Endodermal cell (in vitro differentiated cells): ENCODE measurements at regions not wholly inside any gene's neighbourhood (a gene's known extent, or its start where the extent isn't known, plus 50 kb on each side); places are given as distances from the start of the nearest gene placed in this dataset.

Experiments
- DNase-seq: peaks from one replicate; pipeline ENCODE4 v3.0.0-alpha.2; 2017
- H3K27ac ChIP-seq: 2 replicates; pipeline ENCODE4 v1.5.1; 2013; ENCODE audit warnings: mild to moderate bottlenecking, low read depth, low read length, moderate library complexity
- H3K27me3 ChIP-seq: 2 replicates; pipeline ENCODE4 v1.6.1; 2013; ENCODE audit warnings: mild to moderate bottlenecking, low read length, moderate library complexity; ENCODE audit not compliant: insufficient read depth, control insufficient read depth, poor library complexity, severe bottlenecking
- H3K36me3 ChIP-seq: 2 replicates; pipeline ENCODE4 v1.7.0; 2013; ENCODE audit warnings: mild to moderate bottlenecking, low read length, moderate library complexity; ENCODE audit not compliant: control insufficient read depth, insufficient read depth
- H3K4me1 ChIP-seq: one replicate; pipeline ENCODE4 v1.7.0; 2013; ENCODE audit warnings: low read length; ENCODE audit not compliant: control insufficient read depth, insufficient read depth
- H3K4me3 ChIP-seq: 2 replicates; pipeline ENCODE4 v1.5.1; 2013; ENCODE audit warnings: mild to moderate bottlenecking, low read length, moderate library complexity
- H3K9ac ChIP-seq: 2 replicates; pipeline ENCODE4 v1.6.1; 2013; ENCODE audit warnings: mild to moderate bottlenecking, low read length, moderate library complexity; ENCODE audit not compliant: poor library complexity, severe bottlenecking; ENCODE audit errors: extremely low read depth
- H3K9me3 ChIP-seq: 2 replicates; pipeline ENCODE4 v1.6.1; 2013; ENCODE audit warnings: mild to moderate bottlenecking, low read length, moderate library complexity; ENCODE audit not compliant: control insufficient read depth
- H3K27ac Mint-ChIP-seq: 2 replicates; pipeline ENCODE4 v1.8.0; 2020; ENCODE audit warnings: mixed read lengths
- H3K27me3 Mint-ChIP-seq: 2 replicates; pipeline ENCODE4 v1.8.0; 2021; ENCODE audit warnings: mild to moderate bottlenecking, mixed read lengths; ENCODE audit not compliant: insufficient read depth
- H3K36me3 Mint-ChIP-seq: 2 replicates; pipeline ENCODE4 v1.8.0; 2020; ENCODE audit warnings: low read depth, mixed read lengths
- H3K4me1 Mint-ChIP-seq: 2 replicates; pipeline ENCODE4 v1.8.0; 2020; ENCODE audit warnings: mixed read lengths
- H3K4me3 Mint-ChIP-seq: 2 replicates; pipeline ENCODE4 v1.8.0; 2020; ENCODE audit warnings: mild to moderate bottlenecking, moderate library complexity, mixed read lengths
- H3K9me3 Mint-ChIP-seq: 2 replicates; pipeline ENCODE4 v1.8.0; 2020; ENCODE audit warnings: mild to moderate bottlenecking, mixed read lengths
- CTCF ChIP-seq: fragments of 200-600 bp; sonication (generic); conservative IDR thresholded peaks from 2 replicates; pipeline ENCODE4 v1.5.0; 2021; ENCODE audit warnings: antibody characterized with exemption, mild to moderate bottlenecking
- WGBS, 2 experiments: methylation state at CpG; one replicate each; pipeline versions ENCODE4 v1.1.5 to v1.1.7; 2013; ENCODE audit warnings: missing lambda C conversion rate in 2 of 2, mixed read lengths in 1 of 2; ENCODE audit not compliant: insufficient coverage in 1 of 2, insufficient read length in 1 of 2; 5-methylcytosine and 5-hydroxymethylcytosine counted together

GRCh38 chr3:191790934-191791333 lies 330.0 kb downstream of the PYDC2 start:
- H3K36me3 Mint-ChIP-seq = peaks cover 57% of the 10 kb centered on the region
- Histone ChIP-seq H3K27ac (no peak overlapping the region), H3K4me3 (peak overlapping the region; percentile 67), H3K9me3 (peaks cover 57% of the 10 kb centered on the region), H3K4me1 (no peaks in the 10 kb centered on the region), H3K36me3 (no peaks in the 10 kb centered on the region), H3K9ac (no peak overlapping the region), H3K27me3 (no peaks in the 10 kb centered on the region)
- H3K27ac Mint-ChIP-seq = no peak overlapping the region
- no peak for DNase-seq
- H3K27me3 Mint-ChIP-seq = no peaks in the 10 kb centered on the region
- TF ChIP-seq CTCF = no peak
- WGBS, 2 experiments = 93 to 95% methylated on average over 1 of the region's 1 CpG
- H3K9me3 Mint-ChIP-seq = peaks cover 55% of the 10 kb centered on the region
- H3K4me1 Mint-ChIP-seq = no peaks in the 10 kb centered on the region
- no peak overlapping the region for H3K4me3 Mint-ChIP-seq

- peaks cover 63% of the 10 kb centered on the region for H3K9me3 ChIP-seq
- Mint-ChIP-seq H3K4me1 (no peaks in the 10 kb centered on the region), H3K27me3 (no peaks in the 10 kb centered on the region), H3K36me3 (peaks cover 62% of the 10 kb centered on the region), H3K9me3 (peaks cover 57% of the 10 kb centered on the region), H3K4me3 (no peak overlapping the region), H3K27ac (no peak overlapping the region)
- no peak overlapping the region for H3K27ac ChIP-seq
- H3K9ac ChIP-seq = no peak overlapping the region
- no peaks in the 10 kb centered on the region for H3K36me3 ChIP-seq
- no peaks in the 10 kb centered on the region for H3K4me1 ChIP-seq
- H3K4me3 ChIP-seq = no peak overlapping the region
- 96% methylated on average over 1 of the region's 2 CpGs; no CpG with 5 or more reads in 1 of the 2 experiments for WGBS, 2 experiments
- no peaks in the 10 kb centered on the region for H3K27me3 ChIP-seq
- DNase-seq = no peak
- TF ChIP-seq CTCF = no peak
Measured at GRCh38 chr3:191792580-191792979, 331.6 kb downstream of the PYDC2 start.

GRCh38 chr3:191795196-191795595 lies 334.2 kb downstream of the PYDC2 start:
- Mint-ChIP-seq H3K4me3 (no peak overlapping the region), H3K27me3 (no peaks in the 10 kb centered on the region), H3K27ac (no peak overlapping the region), H3K9me3 (peaks cover 36% of the 10 kb centered on the region), H3K36me3 (peaks cover 45% of the 10 kb centered on the region), H3K4me1 (no peaks in the 10 kb centered on the region)
- WGBS, 2 experiments = 88 to 100% methylated on average over 1 of the region's 1 CpG
- DNase-seq = no peak
- no peak overlapping the region for H3K9ac ChIP-seq
- H3K9me3 ChIP-seq = peaks cover 37% of the 10 kb centered on the region
- no peaks in the 10 kb centered on the region for H3K4me1 ChIP-seq
- no peak overlapping the region for H3K27ac ChIP-seq
- no peaks in the 10 kb centered on the region for H3K36me3 ChIP-seq
- no peak for TF ChIP-seq CTCF
- H3K4me3 ChIP-seq = no peak overlapping the region
- no peaks in the 10 kb centered on the region for H3K27me3 ChIP-seq
